Retinal pigment epithelial cell (primary cell): ENCODE measurements at regions not wholly inside any gene's neighbourhood (a gene's known extent, or its start where the extent isn't known, plus 50 kb on each side); places are given as distances from the start of the nearest gene placed in this dataset.

Experiments used
- DNase-seq: peaks from one replicate; pipeline ENCODE4 v3.0.0-alpha.2; 2010; ENCODE audit warnings: low read depth
- H3K4me3 ChIP-seq: 2 replicates; pipeline ENCODE4 v1.5.1; 2011; ENCODE audit warnings: mild to moderate bottlenecking, low read length, control low read depth, moderate library complexity
- CTCF ChIP-seq: conservative IDR thresholded peaks from 2 replicates; pipeline ENCODE4 v1.5.1; 2011; ENCODE audit warnings: low read depth, low read length, control low read depth, inconsistent platforms

- no peak for DNase-seq
- peak; percentile 16 for TF ChIP-seq CTCF
- no peak overlapping the region for H3K4me3 ChIP-seq
Measured at GRCh38 chr5:60395712-60396329, 304.1 kb downstream of the DEPDC1B start.

GRCh38 chr5:60387051-60387440, 312.9 kb downstream of the DEPDC1B start:
- H3K4me3 ChIP-seq = no peak overlapping the region
- TF ChIP-seq CTCF = no peak
- DNase-seq = no peak

- no peak for DNase-seq
- TF ChIP-seq CTCF = no peak
- H3K4me3 ChIP-seq = no peak overlapping the region
Measured at GRCh38 chr5:60386436-60387050, 313.4 kb downstream of the DEPDC1B start.

GRCh38 chr5:60382716-60383115, 317.2 kb downstream of the DEPDC1B start:
- no peak overlapping the region for H3K4me3 ChIP-seq
- DNase-seq = no peak
- TF ChIP-seq CTCF = peak; percentile 46

- no peak overlapping the region for H3K4me3 ChIP-seq
- no peak for TF ChIP-seq CTCF
- no peak for DNase-seq
Measured at GRCh38 chr5:60379907-60380306, 320.1 kb downstream of the DEPDC1B start.

- no peak for TF ChIP-seq CTCF
- H3K4me3 ChIP-seq = no peak overlapping the region
- DNase-seq = no peak
Measured at GRCh38 chr5:60377826-60378225, 322.1 kb downstream of the DEPDC1B start.

- TF ChIP-seq CTCF = no peak
- no peak overlapping the region for H3K4me3 ChIP-seq
- no peak for DNase-seq
Measured at GRCh38 chr5:60376860-60377259, 323.1 kb downstream of the DEPDC1B start.
